GM18505 (cell line): ENCODE measurements at regions not wholly inside any gene's neighbourhood (a gene's known extent, or its start where the extent isn't known, plus 50 kb on each side); places are given as distances from the start of the nearest gene placed in this dataset.

ENCODE experiments used
- ATAC-seq: cut with Tn5 transposase; IDR thresholded peaks from one replicate; pipeline ENCODE4 v1.9.1; 2021; ENCODE audit not compliant: unreplicated experiment
- POLR2A ChIP-seq: IDR thresholded peaks from 4 replicates; pipeline ENCODE4 v1.6.1; 2011; ENCODE audit warnings: borderline replicate concordance; ENCODE audit not compliant: insufficient read depth, insufficient read length; ENCODE audit errors: extremely low read depth

- no peak for ATAC-seq
- TF ChIP-seq POLR2A = no peak
Measured at GRCh38 chr9:8262625-8263622, 463.3 kb upstream of the DMAC1 start.

- no peak for ATAC-seq
- no peak for TF ChIP-seq POLR2A
Measured at GRCh38 chr9:8261737-8262136, 462.2 kb upstream of the DMAC1 start.

GRCh38 chr9:8259028-8259427, 459.4 kb upstream of the DMAC1 start:
- ATAC-seq = no peak
- no peak for TF ChIP-seq POLR2A

GRCh38 chr9:8256880-8257279, 457.3 kb upstream of the DMAC1 start:
- ATAC-seq = no peak
- TF ChIP-seq POLR2A = no peak

- ATAC-seq = no peak
- no peak for TF ChIP-seq POLR2A
Measured at GRCh38 chr9:8255850-8256249, 456.3 kb upstream of the DMAC1 start.

- no peak for ATAC-seq
- no peak for TF ChIP-seq POLR2A
Measured at GRCh38 chr9:8254541-8254940, 455.0 kb upstream of the DMAC1 start.

GRCh38 chr9:8252445-8252844, 452.9 kb upstream of the DMAC1 start:
- no peak for TF ChIP-seq POLR2A
- no peak for ATAC-seq

- no peak for TF ChIP-seq POLR2A
- ATAC-seq = no peak
Measured at GRCh38 chr9:8251566-8251965, 452.0 kb upstream of the DMAC1 start.

- no peak for TF ChIP-seq POLR2A
- ATAC-seq = no peak
Measured at GRCh38 chr9:8244505-8245092, 445.0 kb upstream of the DMAC1 start.

GRCh38 chr9:8241201-8241600, 441.6 kb upstream of the DMAC1 start:
- ATAC-seq = no peak
- no peak for TF ChIP-seq POLR2A

GRCh38 chr9:8237096-8237495, 437.5 kb upstream of the DMAC1 start:
- no peak for ATAC-seq
- no peak for TF ChIP-seq POLR2A

GRCh38 chr9:8235489-8235888, 435.9 kb upstream of the DMAC1 start:
- TF ChIP-seq POLR2A = no peak
- no peak for ATAC-seq

- TF ChIP-seq POLR2A = no peak
- ATAC-seq = no peak
Measured at GRCh38 chr9:8234316-8234715, 434.7 kb upstream of the DMAC1 start.

GRCh38 chr9:8232726-8233125, 433.1 kb upstream of the DMAC1 start:
- no peak for ATAC-seq
- no peak for TF ChIP-seq POLR2A
